Small intestine (tissue), 7 donors: ENCODE measurements at regions not wholly inside any gene's neighbourhood (a gene's known extent, or its start where the extent isn't known, plus 50 kb on each side); places are given as distances from the start of the nearest gene placed in this dataset.

Experiments used
- DNase-seq, 2 donors: peaks; one replicate each; pipeline versions ENCODE4 v3.0.0 to v3.0.0-alpha.2; 2013
- FAIRE-seq: peaks from 2 replicates; lab custom pipeline; 2012; peaks lifted over from hg19 to GRCh38; lab: Jason Lieb, UNC
- H3K27ac ChIP-seq, 3 donors: one replicate each; pipeline ENCODE4 v1.5.1; 2013; ENCODE audit warnings: low read length in 2 of 3, mild to moderate bottlenecking in 2 of 3, control low read depth in 1 of 3, inconsistent platforms in 1 of 3, low read depth in 1 of 3, moderate library complexity in 1 of 3
- H3K27me3 ChIP-seq, 3 donors: one replicate each; pipeline ENCODE4 v1.6.1; 2013; ENCODE audit warnings: low read length in 3 of 3, inconsistent platforms in 1 of 3; ENCODE audit not compliant: control insufficient read depth in 3 of 3, insufficient read depth in 3 of 3
- H3K36me3 ChIP-seq, 3 donors: one replicate each; pipeline ENCODE4 v1.6.1; 2013; ENCODE audit warnings: low read length in 3 of 3, inconsistent platforms in 1 of 3, low read depth in 1 of 3, mild to moderate bottlenecking in 1 of 3, moderate library complexity in 1 of 3; ENCODE audit not compliant: control insufficient read depth in 3 of 3, insufficient read depth in 2 of 3
- H3K4me1 ChIP-seq, 3 donors: one replicate each; pipeline ENCODE4 v1.6.1; 2013; ENCODE audit warnings: low read length in 2 of 3, inconsistent platforms in 1 of 3, low read depth in 1 of 3, mild to moderate bottlenecking in 1 of 3, moderate library complexity in 1 of 3; ENCODE audit not compliant: control insufficient read depth in 3 of 3, insufficient read depth in 2 of 3
- H3K4me3 ChIP-seq, 3 donors: one replicate each; pipeline ENCODE4 v1.5.1; 2013; ENCODE audit warnings: low read length in 3 of 3, control low read depth in 1 of 3, inconsistent platforms in 1 of 3, low read depth in 1 of 3, mild to moderate bottlenecking in 1 of 3, moderate library complexity in 1 of 3
- H3K9me3 ChIP-seq, 2 donors: one replicate each; pipeline ENCODE4 v1.6.1; 2013; ENCODE audit warnings: low read depth in 1 of 2, low read length in 1 of 2; ENCODE audit not compliant: control insufficient read depth in 2 of 2, insufficient read depth in 1 of 2
- WGBS, 3 donors: extraction: QIAGEN DNeasy Blood & Tissue Kit; methylation state at CpG; one replicate each; pipeline ENCODE4 v1.1.7; 2013; 5-methylcytosine and 5-hydroxymethylcytosine counted together
- donor health status: healthy with polysubstance abuse.
- donor health status: control.
- donor health status: control.
- donor health status: Bipolar disorder and iron deficiency.
- donor health status: healthy.

GRCh38 chr6:145142958-145143357 is 592.4 kb downstream of the EPM2A start:
- FAIRE-seq (no peak), DNase-seq (no peak)
- WGBS, 3 donors = 87 to 90% (median 88%) methylated on average over 1 of the region's 1 CpG
- no peaks in the 10 kb centered on the region for H3K36me3 ChIP-seq
- no peak overlapping the region for H3K4me3 ChIP-seq
- peaks cover 0 to 15% (median 0%) of the 10 kb centered on the region in 3 donors for H3K4me1 ChIP-seq
- H3K27me3 ChIP-seq = peaks cover 0 to under 1% (median 0%) of the 10 kb centered on the region in 3 donors
- no peaks in the 10 kb centered on the region for H3K9me3 ChIP-seq
- H3K27ac ChIP-seq = no peak overlapping the region

- H3K4me3 ChIP-seq = no peak overlapping the region
- H3K36me3 ChIP-seq = no peaks in the 10 kb centered on the region
- WGBS, 3 donors = 87 to 92% (median 90%) methylated on average over 3 of the region's 3 CpGs
- DNase-seq (no peak), FAIRE-seq (no peak)
- peaks cover 0 to 2% (median 0%) of the 10 kb centered on the region in 3 donors for H3K27me3 ChIP-seq
- peaks cover 0 to 19% (median 0%) of the 10 kb centered on the region in 3 donors for H3K4me1 ChIP-seq
- no peak overlapping the region for H3K27ac ChIP-seq
- H3K9me3 ChIP-seq = no peaks in the 10 kb centered on the region
These were observed 591.9 kb downstream of the EPM2A start for GRCh38 chr6:145143379-145143778.

DNA sequence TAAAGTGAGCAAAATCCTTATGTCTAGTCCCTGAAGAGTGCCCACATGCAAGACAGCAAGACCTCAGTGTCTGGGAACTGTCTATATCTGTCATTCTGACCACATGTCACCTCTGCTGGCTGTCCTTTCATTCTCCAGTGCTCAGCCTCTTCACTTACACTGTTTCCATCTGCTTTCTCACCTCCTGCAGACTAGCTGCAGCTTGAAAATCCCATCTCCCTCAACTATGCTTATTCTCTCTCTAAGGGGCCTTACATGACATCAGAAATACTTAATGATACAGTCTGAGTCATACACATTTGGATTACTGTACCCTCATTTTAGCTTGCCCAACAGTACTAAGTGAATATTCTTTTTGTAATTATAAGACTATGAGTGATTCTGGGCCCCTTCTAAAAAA is 587.8 kb downstream of the EPM2A start:
- no peaks in the 10 kb centered on the region for H3K36me3 ChIP-seq
- H3K9me3 ChIP-seq = no peaks in the 10 kb centered on the region
- FAIRE-seq (no peak), DNase-seq (no peak)
- peaks cover 0 to 2% (median 0%) of the 10 kb centered on the region in 3 donors for H3K27me3 ChIP-seq
- H3K4me3 ChIP-seq = no peak overlapping the region
- H3K27ac ChIP-seq = no peak overlapping the region
- peaks cover 0 to 15% (median 0%) of the 10 kb centered on the region in 3 donors for H3K4me1 ChIP-seq

GRCh38 chr6:145147981-145148749 is 587.2 kb downstream of the EPM2A start:
- WGBS, 3 donors = 37 to 60% (median 43%) methylated on average over 3 of the region's 3 CpGs

GRCh38 chr6:145148776-145149175 is 586.5 kb downstream of the EPM2A start:
- Histone ChIP-seq H3K4me1 (peaks cover 0 to 15% (median 0%) of the 10 kb centered on the region in 3 donors), H3K27me3 (peaks cover 0 to 2% (median 0%) of the 10 kb centered on the region in 3 donors), H3K27ac (peak overlapping the region in 1 of 3 donors; percentile 68), H3K36me3 (no peaks in the 10 kb centered on the region), H3K9me3 (no peaks in the 10 kb centered on the region), H3K4me3 (no peak overlapping the region)
- FAIRE-seq (no peak), DNase-seq (no peak)
- 60 to 73% (median 65%) methylated on average over 2 of the region's 2 CpGs for WGBS, 3 donors

More at GRCh38 chr6:145147981-145148749, 587.2 kb downstream of the EPM2A start:
- Histone ChIP-seq H3K27me3 (peaks cover 0 to 2% (median 0%) of the 10 kb centered on the region in 3 donors), H3K4me1 (peaks cover 0 to 15% (median 0%) of the 10 kb centered on the region in 3 donors), H3K36me3 (no peaks in the 10 kb centered on the region), H3K4me3 (no peak overlapping the region), H3K9me3 (no peaks in the 10 kb centered on the region), H3K27ac (peak overlapping the region in 1 of 3 donors; percentile 68)
- peak; percentile 76 to 85 for DNase-seq
- FAIRE-seq = no peak

GRCh38 chr6:145151624-145152023 is 583.7 kb downstream of the EPM2A start:
- no peak overlapping the region for H3K4me3 ChIP-seq
- no peaks in the 10 kb centered on the region for H3K9me3 ChIP-seq
- 84 to 89% (median 84%) methylated on average over 3 of the region's 3 CpGs for WGBS, 3 donors
- peaks cover 0 to 15% (median 0%) of the 10 kb centered on the region in 3 donors for H3K4me1 ChIP-seq
- no peak for FAIRE-seq
- no peaks in the 10 kb centered on the region for H3K36me3 ChIP-seq
- no peak overlapping the region for H3K27ac ChIP-seq
- H3K27me3 ChIP-seq = peaks cover 0 to 2% (median 0%) of the 10 kb centered on the region in 3 donors
- no peak for DNase-seq

DNA sequence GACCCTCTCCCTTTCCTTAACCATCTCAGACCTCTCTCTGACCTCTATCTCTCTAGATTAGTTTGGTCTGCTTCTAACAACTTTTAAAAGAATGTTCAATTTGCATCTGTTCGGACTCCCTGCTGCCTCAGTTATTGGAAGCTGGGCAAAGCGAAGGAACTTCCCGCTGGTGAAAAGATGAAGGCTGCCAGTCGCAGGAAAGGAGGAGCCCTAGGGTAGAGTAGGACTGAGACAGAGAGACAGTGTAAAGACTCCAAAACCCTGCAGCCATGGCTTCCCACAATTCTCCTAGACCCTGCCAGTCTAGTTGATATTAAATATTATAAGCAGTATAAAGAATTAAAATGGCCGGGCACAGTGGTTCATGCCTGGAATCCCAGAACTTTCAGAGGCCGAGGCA is 581.8 kb downstream of the EPM2A start:
- no peak for FAIRE-seq

DNA sequence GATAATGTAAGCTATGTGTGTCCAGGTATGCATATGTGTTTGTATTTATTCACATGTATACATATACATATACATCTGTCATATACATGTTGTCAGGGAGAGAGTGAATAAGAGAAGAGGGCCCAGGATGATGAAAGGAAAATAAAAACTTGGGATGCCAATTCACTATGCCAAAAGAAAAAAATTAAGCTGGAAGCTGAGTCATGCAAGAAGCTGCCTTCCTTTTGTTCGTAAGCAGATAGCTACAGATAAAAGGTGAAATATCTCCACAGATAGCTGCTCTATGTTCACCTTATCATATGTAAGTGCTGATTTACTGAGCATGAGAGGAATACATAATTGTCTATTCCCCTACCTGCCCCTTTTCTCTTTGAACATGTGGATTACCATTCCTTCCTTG is 579.9 kb downstream of the EPM2A start:
- H3K4me3 ChIP-seq = no peak overlapping the region
- DNase-seq (no peak), FAIRE-seq (no peak)
- peaks cover 0 to 18% of the 10 kb centered on the region in 2 donors for H3K9me3 ChIP-seq
- no peak overlapping the region for H3K27ac ChIP-seq
- H3K36me3 ChIP-seq = no peaks in the 10 kb centered on the region
- no peaks in the 10 kb centered on the region for H3K27me3 ChIP-seq
- 68 to 86% (median 77%) methylated on average over 1 of the region's 1 CpG for WGBS, 3 donors
- peaks cover 0 to 10% (median 0%) of the 10 kb centered on the region in 3 donors for H3K4me1 ChIP-seq

More for the DNA sequence above, 581.8 kb downstream of the EPM2A start:
- no peaks in the 10 kb centered on the region for H3K36me3 ChIP-seq
- no peaks in the 10 kb centered on the region for H3K27me3 ChIP-seq
- H3K9me3 ChIP-seq = peaks cover 0 to 5% of the 10 kb centered on the region in 2 donors
- no peak overlapping the region for H3K4me3 ChIP-seq
- H3K4me1 ChIP-seq = peaks cover 0 to 6% (median 0%) of the 10 kb centered on the region in 3 donors
- H3K27ac ChIP-seq = no peak overlapping the region
- no peak for DNase-seq
- 89 to 91% (median 91%) methylated on average over 6 of the region's 6 CpGs for WGBS, 3 donors
